ENCODE measurements at regions not wholly inside any gene's neighbourhood (a gene's known extent, or its start where the extent isn't known, plus 50 kb on each side); places are given as distances from the start of the nearest gene placed in this dataset.
"Not testable (repeated sequence)": the region's sequence is repeated elsewhere in the genome, so short reads cannot be mapped to it uniquely, and the experiment has no call there.

GRCh38 chr18:25538175-25538922 is 186.4 kb upstream of the ZNF521 start:
- DNase-seq (ENCODE audit: low read depth, low spot score), result no peak
- Histone ChIP-seq H3K9me3 (ENCODE audit: low read depth, low read length) (no peaks in the 10 kb centered on the region), H3K36me3 (ENCODE audit: insufficient read depth, low read length) (no peaks in the 10 kb centered on the region), H3K4me3 (no peak overlapping the region), H3K9ac (ENCODE audit: insufficient read length) (no peak overlapping the region), H3K27ac (no peak overlapping the region)
- TF ChIP-seq POLR2AphosphoS5 (IDR thresholded peaks at IDR 0.05; ENCODE audit: borderline replicate concordance, low read depth, low read length) (no peak), FOXP2 (optimal IDR thresholded peaks at IDR 0.05; ENCODE audit: control extremely low read depth, extremely low read length, insufficient read depth) (no peak), EZH2 (IDR thresholded peaks at IDR 0.05) (no peak)

- TF ChIP-seq FOXP2 (optimal IDR thresholded peaks at IDR 0.05; ENCODE audit: control extremely low read depth, extremely low read length, insufficient read depth) (no peak), EZH2 (IDR thresholded peaks at IDR 0.05) (no peak), POLR2AphosphoS5 (IDR thresholded peaks at IDR 0.05; ENCODE audit: borderline replicate concordance, low read depth, low read length) (no peak)
- Histone ChIP-seq H3K9ac (ENCODE audit: insufficient read length) (no peak overlapping the region), H3K27ac (no peak overlapping the region), H3K4me3 (no peak overlapping the region), H3K36me3 (ENCODE audit: insufficient read depth, low read length) (no peaks in the 10 kb centered on the region), H3K9me3 (ENCODE audit: low read depth, low read length) (no peaks in the 10 kb centered on the region)
- DNase-seq (ENCODE audit: low read depth, low spot score), result no peak
These were observed 183.5 kb upstream of the ZNF521 start for GRCh38 chr18:25535495-25535894.

DNA sequence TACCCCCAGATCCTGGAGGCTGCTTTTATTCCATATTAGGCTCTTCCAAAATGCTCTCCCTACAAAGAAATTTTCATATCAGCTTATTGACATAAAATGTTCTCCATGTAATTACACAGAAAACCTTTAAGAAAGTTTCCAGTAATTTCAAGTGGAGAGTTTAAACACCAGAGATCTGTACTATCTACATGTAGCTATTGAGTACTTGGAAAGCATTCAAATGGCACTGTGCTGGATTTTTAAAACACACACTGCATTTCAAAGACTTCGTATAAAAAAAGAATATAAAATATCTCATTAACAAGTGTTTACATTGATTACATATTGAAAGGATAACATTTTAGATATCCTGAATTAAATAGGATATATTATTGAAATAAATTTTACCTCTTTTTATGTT is 182.4 kb upstream of the ZNF521 start:
- DNase-seq (ENCODE audit: low read depth, low spot score), result no peak
- Histone ChIP-seq H3K36me3 (ENCODE audit: insufficient read depth, low read length) (no peaks in the 10 kb centered on the region), H3K27ac (no peak overlapping the region), H3K4me3 (no peak overlapping the region), H3K9ac (ENCODE audit: insufficient read length) (no peak overlapping the region), H3K9me3 (ENCODE audit: low read depth, low read length) (no peaks in the 10 kb centered on the region)
- TF ChIP-seq POLR2AphosphoS5 (IDR thresholded peaks at IDR 0.05; ENCODE audit: borderline replicate concordance, low read depth, low read length), result no peak
- TF ChIP-seq EZH2 (IDR thresholded peaks at IDR 0.05), result no peak
- TF ChIP-seq FOXP2 (optimal IDR thresholded peaks at IDR 0.05; ENCODE audit: control extremely low read depth, extremely low read length, insufficient read depth), result no peak

- Histone ChIP-seq H3K27ac (no peak overlapping the region), H3K9me3 (ENCODE audit: low read depth, low read length) (no peaks in the 10 kb centered on the region), H3K36me3 (ENCODE audit: insufficient read depth, low read length) (no peaks in the 10 kb centered on the region), H3K4me3 (no peak overlapping the region), H3K9ac (ENCODE audit: insufficient read length) (no peak overlapping the region)
- TF ChIP-seq FOXP2 (optimal IDR thresholded peaks at IDR 0.05; ENCODE audit: control extremely low read depth, extremely low read length, insufficient read depth) (no peak), POLR2AphosphoS5 (IDR thresholded peaks at IDR 0.05; ENCODE audit: borderline replicate concordance, low read depth, low read length) (no peak), EZH2 (IDR thresholded peaks at IDR 0.05) (no peak)
- DNase-seq (ENCODE audit: low read depth, low spot score), result no peak
These were observed 181.3 kb upstream of the ZNF521 start for GRCh38 chr18:25533218-25533617.

GRCh38 chr18:25531207-25531606 is 179.2 kb upstream of the ZNF521 start:
- DNase-seq (ENCODE audit: low read depth, low spot score), result no peak
- no peaks in the 10 kb centered on the region for H3K9me3 ChIP-seq (ENCODE audit: low read depth, low read length)
- no peak overlapping the region for H3K4me3 ChIP-seq
- TF ChIP-seq POLR2AphosphoS5 (IDR thresholded peaks at IDR 0.05; ENCODE audit: borderline replicate concordance, low read depth, low read length) (no peak), FOXP2 (optimal IDR thresholded peaks at IDR 0.05; ENCODE audit: control extremely low read depth, extremely low read length, insufficient read depth) (no peak), EZH2 (IDR thresholded peaks at IDR 0.05) (no peak)
- H3K27ac ChIP-seq, result no peak overlapping the region
- H3K9ac ChIP-seq (ENCODE audit: insufficient read length), result no peak overlapping the region
- H3K36me3 ChIP-seq (ENCODE audit: insufficient read depth, low read length), result no peaks in the 10 kb centered on the region

GRCh38 chr18:25525789-25526188 is 173.8 kb upstream of the ZNF521 start:
- H3K9ac ChIP-seq (ENCODE audit: insufficient read length); H3K4me3 ChIP-seq; H3K36me3 ChIP-seq (ENCODE audit: insufficient read depth, low read length); H3K9me3 ChIP-seq (ENCODE audit: low read depth, low read length); H3K27ac ChIP-seq; DNase-seq (ENCODE audit: low read depth, low spot score): not testable (repeated sequence)

GRCh38 chr18:25518716-25519053 is 166.7 kb upstream of the ZNF521 start:
- H3K9me3 ChIP-seq (ENCODE audit: low read depth, low read length), result no peaks in the 10 kb centered on the region
- H3K4me3 ChIP-seq, result no peak overlapping the region
- H3K36me3 ChIP-seq (ENCODE audit: insufficient read depth, low read length), result no peaks in the 10 kb centered on the region
- no peak overlapping the region for H3K9ac ChIP-seq (ENCODE audit: insufficient read length)
- no peak overlapping the region for H3K27ac ChIP-seq
- TF ChIP-seq POLR2AphosphoS5 (IDR thresholded peaks at IDR 0.05; ENCODE audit: borderline replicate concordance, low read depth, low read length) (no peak), FOXP2 (optimal IDR thresholded peaks at IDR 0.05; ENCODE audit: control extremely low read depth, extremely low read length, insufficient read depth) (no peak), EZH2 (IDR thresholded peaks at IDR 0.05) (no peak)
- no peak for DNase-seq (ENCODE audit: low read depth, low spot score)

- no peak overlapping the region for H3K27ac ChIP-seq
- no peak for DNase-seq (ENCODE audit: low read depth, low spot score)
- TF ChIP-seq POLR2AphosphoS5 (IDR thresholded peaks at IDR 0.05; ENCODE audit: borderline replicate concordance, low read depth, low read length), result no peak
- TF ChIP-seq FOXP2 (optimal IDR thresholded peaks at IDR 0.05; ENCODE audit: control extremely low read depth, extremely low read length, insufficient read depth), result no peak
- no peak for TF ChIP-seq EZH2 (IDR thresholded peaks at IDR 0.05)
- no peak overlapping the region for H3K4me3 ChIP-seq
- H3K9me3 ChIP-seq (ENCODE audit: low read depth, low read length), result no peaks in the 10 kb centered on the region
- H3K36me3 ChIP-seq (ENCODE audit: insufficient read depth, low read length), result no peaks in the 10 kb centered on the region
- H3K9ac ChIP-seq (ENCODE audit: insufficient read length), result no peak overlapping the region
These were observed 166.1 kb upstream of the ZNF521 start for GRCh38 chr18:25517881-25518715.

All from SK-N-MC (cell line).